GM23338 (cell line): ENCODE measurements at regions not wholly inside any gene's neighbourhood (a gene's known extent, or its start where the extent isn't known, plus 50 kb on each side); places are given as distances from the start of the nearest gene placed in this dataset.

ENCODE experiments used
- ATAC-seq: fragments of 200-7000 bp; cut with Tn5 transposase; 3 replicates; pipeline ENCODE4 v1.9.1; 2020
- DNase-seq: peaks from one replicate; pipeline ENCODE4 v3.0.0-alpha.2; 2015; ENCODE audit warnings: low spot score
- H2AFZ ChIP-seq: fragments of 200-600 bp; sonication (generic); 2 replicates; pipeline ENCODE4 v1.8.0; 2016; ENCODE audit warnings: antibody characterized with exemption, mild to moderate bottlenecking, moderate library complexity
- H3F3A ChIP-seq: fragments of 200-600 bp; sonication (generic); replicated peaks from 2 replicates; pipeline ENCODE4 v1.8.0; 2017; ENCODE audit warnings: antibody characterized with exemption, mixed run types, low read depth
- H3K27ac ChIP-seq: fragments of 200-600 bp; sonication (generic); 2 replicates; pipeline ENCODE4 v1.6.1; 2016; ENCODE audit warnings: low read depth
- H3K27me3 ChIP-seq: fragments of 200-600 bp; sonication (generic); 2 replicates; pipeline ENCODE4 v1.8.0; 2016; ENCODE audit warnings: mild to moderate bottlenecking, mixed run types, moderate library complexity; ENCODE audit not compliant: insufficient read depth
- H3K36me3 ChIP-seq: fragments of 200-600 bp; sonication (generic); 2 replicates; pipeline ENCODE4 v1.8.0; 2016; ENCODE audit warnings: mild to moderate bottlenecking; ENCODE audit not compliant: insufficient read depth
- H3K4me1 ChIP-seq: fragments of 200-600 bp; sonication (generic); 2 replicates; pipeline ENCODE4 v1.8.0; 2016; ENCODE audit warnings: mild to moderate bottlenecking, moderate library complexity; ENCODE audit not compliant: insufficient read depth
- H3K4me2 ChIP-seq: fragments of 200-600 bp; sonication (generic); 2 replicates; pipeline ENCODE4 v1.7.1; 2017; ENCODE audit warnings: mixed run types
- H3K4me3 ChIP-seq: fragments of 200-600 bp; sonication (generic); 2 replicates; pipeline ENCODE4 v1.6.1; 2016; ENCODE audit warnings: mixed run types
- H3K79me2 ChIP-seq: fragments of 200-600 bp; sonication (generic); replicated peaks from 2 replicates; pipeline ENCODE4 v1.8.0; 2017; ENCODE audit warnings: mild to moderate bottlenecking; ENCODE audit not compliant: insufficient read depth
- H3K9me2 ChIP-seq: fragments of 200-600 bp; sonication (generic); 2 replicates; pipeline ENCODE4 v1.8.0; 2017; ENCODE audit not compliant: insufficient read depth
- H4K20me1 ChIP-seq: fragments of 200-600 bp; sonication (generic); replicated peaks from 2 replicates; pipeline ENCODE4 v1.8.0; 2017; ENCODE audit warnings: mild to moderate bottlenecking; ENCODE audit not compliant: insufficient read depth
- H3K27ac Mint-ChIP-seq: 2 replicates; pipeline ENCODE4 v1.8.0; 2020; ENCODE audit warnings: inconsistent platforms, mild to moderate bottlenecking, moderate library complexity, mixed read lengths
- H3K27me3 Mint-ChIP-seq: 3 replicates; pipeline ENCODE4 v1.8.0; 2022; ENCODE audit warnings: low read depth, mild to moderate bottlenecking, moderate library complexity, mixed read lengths, inconsistent platforms; ENCODE audit not compliant: insufficient read depth, poor library complexity
- H3K36me3 Mint-ChIP-seq: 3 replicates; pipeline ENCODE4 v1.8.0; 2021; ENCODE audit warnings: low read depth, mild to moderate bottlenecking, inconsistent platforms, moderate library complexity, mixed read lengths
- H3K4me1 Mint-ChIP-seq: 3 replicates; pipeline ENCODE4 v1.8.0; 2020; ENCODE audit warnings: mild to moderate bottlenecking, inconsistent platforms, mixed read lengths
- H3K4me3 Mint-ChIP-seq: 3 replicates; pipeline ENCODE4 v1.8.0; 2021; ENCODE audit warnings: moderate library complexity, mild to moderate bottlenecking, inconsistent platforms, mixed read lengths
- H3K9me3 Mint-ChIP-seq: 3 replicates; pipeline ENCODE4 v1.8.0; 2020; ENCODE audit warnings: moderate library complexity, mild to moderate bottlenecking, inconsistent platforms, mixed read lengths
- CREB1 ChIP-seq: fragments of 250-450 bp; sonication (Bioruptor Pico); IDR thresholded peaks from 2 replicates; pipeline ENCODE4 v1.5.0; 2020; ENCODE audit warnings: low read depth, mild to moderate bottlenecking, moderate library complexity
- EZH2 ChIP-seq: fragments of 200-600 bp; sonication (generic); IDR thresholded peaks from one replicate; pipeline ENCODE4 v1.8.0; 2017; ENCODE audit warnings: antibody characterized with exemption, mild to moderate bottlenecking, low read depth; ENCODE audit not compliant: unreplicated experiment
- EZH2phosphoT487 ChIP-seq: fragments of 200-600 bp; sonication (generic); IDR thresholded peaks from one replicate; pipeline ENCODE4 v1.8.1; 2018; ENCODE audit warnings: antibody characterized with exemption; ENCODE audit not compliant: unreplicated experiment
- JUNB ChIP-seq: IDR thresholded peaks from one replicate; pipeline ENCODE4 v1.6.1; 2016; ENCODE audit warnings: antibody characterized with exemption; ENCODE audit not compliant: unreplicated experiment
- NANOG ChIP-seq: IDR thresholded peaks from 2 replicates; pipeline ENCODE4 v1.6.1; 2016; ENCODE audit warnings: antibody characterized with exemption, borderline replicate concordance
- POLR2AphosphoS5 ChIP-seq: IDR thresholded peaks from 2 replicates; pipeline ENCODE4 v1.6.1; 2016; ENCODE audit warnings: antibody characterized with exemption, low read depth
- STAT1 ChIP-seq: IDR thresholded peaks from one replicate; pipeline ENCODE4 v1.6.1; 2016; ENCODE audit warnings: antibody characterized with exemption; ENCODE audit not compliant: unreplicated experiment
- ZNF114 ChIP-seq: fragments of 250-450 bp; sonication (Bioruptor Pico); IDR thresholded peaks from 2 replicates; pipeline ENCODE4 v1.5.0; 2020; ENCODE audit warnings: mild to moderate bottlenecking, moderate library complexity
- ZNF331 ChIP-seq: fragments of 250-450 bp; sonication (Bioruptor Pico); IDR thresholded peaks from 2 replicates; pipeline ENCODE4 v1.5.0; 2020; ENCODE audit warnings: low read depth, mild to moderate bottlenecking, moderate library complexity
- TF ChIP-seq, protein P1 (sequence below): IDR thresholded peaks from one replicate; pipeline ENCODE4 v1.6.1; 2018; ENCODE audit warnings: antibody characterized with exemption; ENCODE audit not compliant: unreplicated experiment
- TF ChIP-seq, protein P2 (sequence below), 2 experiments: fragments of 200-600 bp in 1 of 2; sonication (generic) in 1 of 2; conservative IDR thresholded peaks; 2 replicates each; pipeline versions ENCODE4 v1.5.1 to v1.6.1; 2016 to 2017; ENCODE audit warnings: antibody characterized with exemption in 2 of 2, low read depth in 2 of 2, mild to moderate bottlenecking in 2 of 2, moderate library complexity in 1 of 2
- TF ChIP-seq, protein P3 (sequence below): IDR thresholded peaks from 2 replicates; pipeline ENCODE4 v1.6.1; 2016; ENCODE audit warnings: antibody characterized with exemption

DNA sequence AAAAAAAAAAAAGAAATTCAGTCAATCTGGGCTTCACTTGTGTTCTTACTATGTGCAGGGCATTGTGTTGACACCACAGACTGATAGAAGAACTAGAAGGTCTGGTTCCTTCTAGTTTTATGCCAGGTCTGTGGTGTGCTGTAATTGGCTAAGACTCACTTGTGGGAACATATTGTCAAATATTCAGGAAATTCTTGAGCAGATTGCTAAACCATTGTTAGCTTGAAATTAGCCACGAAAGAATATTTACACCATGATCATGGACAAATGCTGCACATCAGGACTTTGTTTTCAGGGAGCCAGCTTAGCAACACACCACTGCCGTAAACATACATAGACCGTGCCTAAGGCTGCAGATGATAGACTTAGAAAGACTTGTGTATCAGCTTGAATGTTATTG is 74.6 kb downstream of the GTPBP8 start (continued):
- TF ChIP-seq EZH2phosphoT487 (no peak), JUNB (no peak), ZNF114 (CRISPR knock-in tag) (no peak), NANOG (no peak), CREB1 (CRISPR knock-in tag) (no peak), EZH2 (no peak), STAT1 (no peak)
- TF ChIP-seq, protein P1, sequence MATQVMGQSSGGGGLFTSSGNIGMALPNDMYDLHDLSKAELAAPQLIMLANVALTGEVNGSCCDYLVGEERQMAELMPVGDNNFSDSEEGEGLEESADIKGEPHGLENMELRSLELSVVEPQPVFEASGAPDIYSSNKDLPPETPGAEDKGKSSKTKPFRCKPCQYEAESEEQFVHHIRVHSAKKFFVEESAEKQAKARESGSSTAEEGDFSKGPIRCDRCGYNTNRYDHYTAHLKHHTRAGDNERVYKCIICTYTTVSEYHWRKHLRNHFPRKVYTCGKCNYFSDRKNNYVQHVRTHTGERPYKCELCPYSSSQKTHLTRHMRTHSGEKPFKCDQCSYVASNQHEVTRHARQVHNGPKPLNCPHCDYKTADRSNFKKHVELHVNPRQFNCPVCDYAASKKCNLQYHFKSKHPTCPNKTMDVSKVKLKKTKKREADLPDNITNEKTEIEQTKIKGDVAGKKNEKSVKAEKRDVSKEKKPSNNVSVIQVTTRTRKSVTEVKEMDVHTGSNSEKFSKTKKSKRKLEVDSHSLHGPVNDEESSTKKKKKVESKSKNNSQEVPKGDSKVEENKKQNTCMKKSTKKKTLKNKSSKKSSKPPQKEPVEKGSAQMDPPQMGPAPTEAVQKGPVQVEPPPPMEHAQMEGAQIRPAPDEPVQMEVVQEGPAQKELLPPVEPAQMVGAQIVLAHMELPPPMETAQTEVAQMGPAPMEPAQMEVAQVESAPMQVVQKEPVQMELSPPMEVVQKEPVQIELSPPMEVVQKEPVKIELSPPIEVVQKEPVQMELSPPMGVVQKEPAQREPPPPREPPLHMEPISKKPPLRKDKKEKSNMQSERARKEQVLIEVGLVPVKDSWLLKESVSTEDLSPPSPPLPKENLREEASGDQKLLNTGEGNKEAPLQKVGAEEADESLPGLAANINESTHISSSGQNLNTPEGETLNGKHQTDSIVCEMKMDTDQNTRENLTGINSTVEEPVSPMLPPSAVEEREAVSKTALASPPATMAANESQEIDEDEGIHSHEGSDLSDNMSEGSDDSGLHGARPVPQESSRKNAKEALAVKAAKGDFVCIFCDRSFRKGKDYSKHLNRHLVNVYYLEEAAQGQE, result no peak

DNA sequence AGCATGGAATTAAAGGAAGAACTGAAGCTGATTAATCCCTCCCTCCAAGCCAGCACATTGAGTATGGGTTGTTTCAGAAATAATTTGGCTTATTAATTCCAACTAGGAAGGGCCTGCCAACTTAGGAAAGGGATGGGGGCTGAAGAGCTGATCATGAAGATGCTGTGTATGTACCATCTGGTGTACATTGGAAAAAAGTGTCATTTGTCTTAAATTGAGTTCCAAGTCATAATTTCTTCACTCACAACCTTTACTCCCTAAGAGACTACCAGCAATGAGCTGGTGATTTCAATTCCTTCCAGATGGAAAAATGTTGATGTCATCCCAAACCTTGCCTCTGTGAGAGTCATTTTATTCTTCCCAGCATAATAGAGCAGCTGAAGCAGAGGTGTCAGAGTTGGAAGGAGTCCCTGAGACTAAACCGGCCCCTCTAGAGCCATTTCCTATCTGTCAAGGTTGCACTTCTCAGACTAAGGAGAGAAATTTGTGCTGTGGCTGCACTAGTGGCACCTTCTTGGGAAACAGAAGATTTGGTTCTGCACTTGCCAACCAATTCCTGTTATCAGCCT is 79.4 kb downstream of the GTPBP8 start:
- H3K4me2 ChIP-seq, result no peak overlapping the region
- no peak overlapping the region for H3K27ac Mint-ChIP-seq
- peaks cover 1% of the 10 kb centered on the region; the same call in 1 of the 2 replicates for H3K9me2 ChIP-seq
- no peaks in the 10 kb centered on the region for H3K4me1 ChIP-seq
- no peak for ATAC-seq
- no peaks in the 10 kb centered on the region for H3K36me3 Mint-ChIP-seq
- no peak overlapping the region for H3K27ac ChIP-seq
- H3K79me2 ChIP-seq, result no peaks in the 10 kb centered on the region
- H3K9me3 Mint-ChIP-seq, result peaks cover 5% of the 10 kb centered on the region; the same call in 1 of the 3 replicates
- H2AFZ ChIP-seq, result no peak overlapping the region
- H3K4me3 Mint-ChIP-seq, result no peak overlapping the region
- no peaks in the 10 kb centered on the region for H3F3A ChIP-seq
- no peaks in the 10 kb centered on the region for H4K20me1 ChIP-seq
- no peaks in the 10 kb centered on the region for H3K27me3 ChIP-seq
- DNase-seq, result no peak
- no peaks in the 10 kb centered on the region for H3K4me1 Mint-ChIP-seq
- H3K36me3 ChIP-seq, result no peaks in the 10 kb centered on the region
- H3K4me3 ChIP-seq, result no peak overlapping the region
- H3K27me3 Mint-ChIP-seq, result peaks cover 4% of the 10 kb centered on the region
- TF ChIP-seq ZNF331 (CRISPR knock-in tag) (no peak), EZH2phosphoT487 (no peak), CREB1 (CRISPR knock-in tag) (no peak), EZH2 (no peak), ZNF114 (CRISPR knock-in tag) (no peak), POLR2AphosphoS5 (no peak), NANOG (no peak), JUNB (no peak)
- TF ChIP-seq, protein P2, sequence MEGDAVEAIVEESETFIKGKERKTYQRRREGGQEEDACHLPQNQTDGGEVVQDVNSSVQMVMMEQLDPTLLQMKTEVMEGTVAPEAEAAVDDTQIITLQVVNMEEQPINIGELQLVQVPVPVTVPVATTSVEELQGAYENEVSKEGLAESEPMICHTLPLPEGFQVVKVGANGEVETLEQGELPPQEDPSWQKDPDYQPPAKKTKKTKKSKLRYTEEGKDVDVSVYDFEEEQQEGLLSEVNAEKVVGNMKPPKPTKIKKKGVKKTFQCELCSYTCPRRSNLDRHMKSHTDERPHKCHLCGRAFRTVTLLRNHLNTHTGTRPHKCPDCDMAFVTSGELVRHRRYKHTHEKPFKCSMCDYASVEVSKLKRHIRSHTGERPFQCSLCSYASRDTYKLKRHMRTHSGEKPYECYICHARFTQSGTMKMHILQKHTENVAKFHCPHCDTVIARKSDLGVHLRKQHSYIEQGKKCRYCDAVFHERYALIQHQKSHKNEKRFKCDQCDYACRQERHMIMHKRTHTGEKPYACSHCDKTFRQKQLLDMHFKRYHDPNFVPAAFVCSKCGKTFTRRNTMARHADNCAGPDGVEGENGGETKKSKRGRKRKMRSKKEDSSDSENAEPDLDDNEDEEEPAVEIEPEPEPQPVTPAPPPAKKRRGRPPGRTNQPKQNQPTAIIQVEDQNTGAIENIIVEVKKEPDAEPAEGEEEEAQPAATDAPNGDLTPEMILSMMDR (conservative IDR thresholded peaks at IDR 0.05; ENCODE audit: low read depth in 2 of 2), result no peak
- TF ChIP-seq, protein P3, sequence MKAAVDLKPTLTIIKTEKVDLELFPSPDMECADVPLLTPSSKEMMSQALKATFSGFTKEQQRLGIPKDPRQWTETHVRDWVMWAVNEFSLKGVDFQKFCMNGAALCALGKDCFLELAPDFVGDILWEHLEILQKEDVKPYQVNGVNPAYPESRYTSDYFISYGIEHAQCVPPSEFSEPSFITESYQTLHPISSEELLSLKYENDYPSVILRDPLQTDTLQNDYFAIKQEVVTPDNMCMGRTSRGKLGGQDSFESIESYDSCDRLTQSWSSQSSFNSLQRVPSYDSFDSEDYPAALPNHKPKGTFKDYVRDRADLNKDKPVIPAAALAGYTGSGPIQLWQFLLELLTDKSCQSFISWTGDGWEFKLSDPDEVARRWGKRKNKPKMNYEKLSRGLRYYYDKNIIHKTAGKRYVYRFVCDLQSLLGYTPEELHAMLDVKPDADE, result no peak
- TF ChIP-seq, protein P1, result no peak
